ENCODE measurements at regions not wholly inside any gene's neighbourhood (a gene's known extent, or its start where the extent isn't known, plus 50 kb on each side); places are given as distances from the start of the nearest gene placed in this dataset.

GRCh38 chr7:153847828-153848227 lies 204.4 kb upstream of the DPP6 start:
- Histone ChIP-seq H3K9me3 (ENCODE audit: control insufficient read depth, insufficient read depth, low read depth, low read length) (no peaks in the 10 kb centered on the region), H3K27ac (ENCODE audit: low read length) (no peak overlapping the region), H3K27me3 (ENCODE audit: control insufficient read depth, insufficient read depth, low read length) (no peaks in the 10 kb centered on the region), H3K36me3 (ENCODE audit: control insufficient read depth, insufficient read depth, low read length) (no peaks in the 10 kb centered on the region), H3K4me1 (ENCODE audit: control insufficient read depth, insufficient read depth, low read length) (no peaks in the 10 kb centered on the region), H3K4me3 (ENCODE audit: low read depth in 2 of 2, low read length in 2 of 2) (no peak overlapping the region)
- in situ Hi-C loops (cut with HindIII; ENCODE audit: low pct_unique_long_range_greater_than_20kb, low sequenced_read_pairs) (no loop called here), intact Hi-C loops (cut with micrococcal nuclease; ENCODE audit: unreplicated experiment) (no loop called here)
- POLR2A ChIA-PET = interaction anchor here (0.5 kb wide), 1 partner anchor 1279 kb away, joined by 3 read pairs; no protein-coding TSS in a partner anchor
- DNase-seq (ENCODE audit: low read depth, low spot score) (no peak), ATAC-seq (no peak)
- no TSS peak for BruUV-seq (replicated peaks)
- TF ChIP-seq, protein P1, sequence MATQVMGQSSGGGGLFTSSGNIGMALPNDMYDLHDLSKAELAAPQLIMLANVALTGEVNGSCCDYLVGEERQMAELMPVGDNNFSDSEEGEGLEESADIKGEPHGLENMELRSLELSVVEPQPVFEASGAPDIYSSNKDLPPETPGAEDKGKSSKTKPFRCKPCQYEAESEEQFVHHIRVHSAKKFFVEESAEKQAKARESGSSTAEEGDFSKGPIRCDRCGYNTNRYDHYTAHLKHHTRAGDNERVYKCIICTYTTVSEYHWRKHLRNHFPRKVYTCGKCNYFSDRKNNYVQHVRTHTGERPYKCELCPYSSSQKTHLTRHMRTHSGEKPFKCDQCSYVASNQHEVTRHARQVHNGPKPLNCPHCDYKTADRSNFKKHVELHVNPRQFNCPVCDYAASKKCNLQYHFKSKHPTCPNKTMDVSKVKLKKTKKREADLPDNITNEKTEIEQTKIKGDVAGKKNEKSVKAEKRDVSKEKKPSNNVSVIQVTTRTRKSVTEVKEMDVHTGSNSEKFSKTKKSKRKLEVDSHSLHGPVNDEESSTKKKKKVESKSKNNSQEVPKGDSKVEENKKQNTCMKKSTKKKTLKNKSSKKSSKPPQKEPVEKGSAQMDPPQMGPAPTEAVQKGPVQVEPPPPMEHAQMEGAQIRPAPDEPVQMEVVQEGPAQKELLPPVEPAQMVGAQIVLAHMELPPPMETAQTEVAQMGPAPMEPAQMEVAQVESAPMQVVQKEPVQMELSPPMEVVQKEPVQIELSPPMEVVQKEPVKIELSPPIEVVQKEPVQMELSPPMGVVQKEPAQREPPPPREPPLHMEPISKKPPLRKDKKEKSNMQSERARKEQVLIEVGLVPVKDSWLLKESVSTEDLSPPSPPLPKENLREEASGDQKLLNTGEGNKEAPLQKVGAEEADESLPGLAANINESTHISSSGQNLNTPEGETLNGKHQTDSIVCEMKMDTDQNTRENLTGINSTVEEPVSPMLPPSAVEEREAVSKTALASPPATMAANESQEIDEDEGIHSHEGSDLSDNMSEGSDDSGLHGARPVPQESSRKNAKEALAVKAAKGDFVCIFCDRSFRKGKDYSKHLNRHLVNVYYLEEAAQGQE (IDR thresholded peaks at IDR 0.05; ENCODE audit: insufficient read depth in 1 of 2, low read depth in 2 of 2, low read length in 1 of 2) = no peak
- no peak for TF ChIP-seq SIN3A (IDR thresholded peaks at IDR 0.05; ENCODE audit: borderline replicate concordance, insufficient read depth, low read depth, low read length)
- TF ChIP-seq, protein P2, sequence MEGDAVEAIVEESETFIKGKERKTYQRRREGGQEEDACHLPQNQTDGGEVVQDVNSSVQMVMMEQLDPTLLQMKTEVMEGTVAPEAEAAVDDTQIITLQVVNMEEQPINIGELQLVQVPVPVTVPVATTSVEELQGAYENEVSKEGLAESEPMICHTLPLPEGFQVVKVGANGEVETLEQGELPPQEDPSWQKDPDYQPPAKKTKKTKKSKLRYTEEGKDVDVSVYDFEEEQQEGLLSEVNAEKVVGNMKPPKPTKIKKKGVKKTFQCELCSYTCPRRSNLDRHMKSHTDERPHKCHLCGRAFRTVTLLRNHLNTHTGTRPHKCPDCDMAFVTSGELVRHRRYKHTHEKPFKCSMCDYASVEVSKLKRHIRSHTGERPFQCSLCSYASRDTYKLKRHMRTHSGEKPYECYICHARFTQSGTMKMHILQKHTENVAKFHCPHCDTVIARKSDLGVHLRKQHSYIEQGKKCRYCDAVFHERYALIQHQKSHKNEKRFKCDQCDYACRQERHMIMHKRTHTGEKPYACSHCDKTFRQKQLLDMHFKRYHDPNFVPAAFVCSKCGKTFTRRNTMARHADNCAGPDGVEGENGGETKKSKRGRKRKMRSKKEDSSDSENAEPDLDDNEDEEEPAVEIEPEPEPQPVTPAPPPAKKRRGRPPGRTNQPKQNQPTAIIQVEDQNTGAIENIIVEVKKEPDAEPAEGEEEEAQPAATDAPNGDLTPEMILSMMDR (IDR thresholded peaks at IDR 0.05) = no peak
- no peak for TF ChIP-seq POLR2AphosphoS5 (IDR thresholded peaks at IDR 0.05; ENCODE audit: low read depth, low read length)
- no peak for TF ChIP-seq TCF7L2 (IDR thresholded peaks at IDR 0.05; ENCODE audit: low read depth, low read length)
- CTCF ChIA-PET = no interaction called here

DNA sequence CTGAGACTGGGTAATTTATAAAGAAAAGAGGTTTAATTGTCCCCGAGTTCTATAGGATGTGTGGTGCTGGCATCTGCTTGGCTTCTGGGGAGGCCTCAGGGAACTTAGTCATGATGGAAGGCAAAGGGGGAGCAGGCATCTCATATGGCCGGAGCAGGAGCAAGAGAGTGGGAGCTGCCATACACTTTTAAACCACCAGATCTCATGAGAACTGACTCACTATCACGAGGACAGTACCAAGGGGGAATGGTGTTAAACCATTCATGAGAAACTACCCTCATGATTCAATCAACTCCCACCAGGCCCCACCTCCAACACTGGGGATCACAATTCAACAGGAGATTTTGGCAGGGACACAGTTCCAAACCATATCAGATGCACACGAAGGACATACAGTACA lies 199.9 kb upstream of the DPP6 start:
- TF ChIP-seq SIN3A (IDR thresholded peaks at IDR 0.05; ENCODE audit: borderline replicate concordance, insufficient read depth, low read depth, low read length) = no peak
- no peak for TF ChIP-seq TCF7L2 (IDR thresholded peaks at IDR 0.05; ENCODE audit: low read depth, low read length)
- TF ChIP-seq, protein P2 (IDR thresholded peaks at IDR 0.05) = no peak
- no peak for TF ChIP-seq POLR2AphosphoS5 (IDR thresholded peaks at IDR 0.05; ENCODE audit: low read depth, low read length)
- TF ChIP-seq, protein P1 (IDR thresholded peaks at IDR 0.05; ENCODE audit: insufficient read depth in 1 of 2, low read depth in 2 of 2, low read length in 1 of 2) = no peak
- H3K4me1 ChIP-seq (ENCODE audit: control insufficient read depth, insufficient read depth, low read length) = no peaks in the 10 kb centered on the region
- intact Hi-C loops (cut with micrococcal nuclease; ENCODE audit: unreplicated experiment) = no loop called here

More for the DNA sequence above, 199.9 kb upstream of the DPP6 start:
- no peak overlapping the region for H3K27ac ChIP-seq (ENCODE audit: low read length)
- BruUV-seq (replicated peaks) = no TSS peak
- no peaks in the 10 kb centered on the region for H3K9me3 ChIP-seq (ENCODE audit: control insufficient read depth, insufficient read depth, low read depth, low read length)
- ChIA-PET CTCF (no interaction called here), POLR2A (no interaction called here)
- in situ Hi-C loops (cut with HindIII; ENCODE audit: low pct_unique_long_range_greater_than_20kb, low sequenced_read_pairs) = no loop called here
- DNase-seq (ENCODE audit: low read depth, low spot score) (no peak), ATAC-seq (no peak)
- H3K27me3 ChIP-seq (ENCODE audit: control insufficient read depth, insufficient read depth, low read length) = no peaks in the 10 kb centered on the region
- no peaks in the 10 kb centered on the region for H3K36me3 ChIP-seq (ENCODE audit: control insufficient read depth, insufficient read depth, low read length)
- no peak overlapping the region for H3K4me3 ChIP-seq (ENCODE audit: low read depth in 2 of 2, low read length in 2 of 2)
